Erythroblast (primary cell): ENCODE measurements at regions not wholly inside any gene's neighbourhood (a gene's known extent, or its start where the extent isn't known, plus 50 kb on each side); places are given as distances from the start of the nearest gene placed in this dataset.

Experiments used
- GATA1 ChIP-seq: IDR thresholded peaks from 2 replicates; pipeline ENCODE4 v1.6.1; 2011; ENCODE audit warnings: low read depth, mild to moderate bottlenecking, control low read depth, low read length, moderate library complexity
- POLR2A ChIP-seq: IDR thresholded peaks from 2 replicates; pipeline ENCODE4 v1.6.1; 2011; ENCODE audit warnings: mild to moderate bottlenecking, low read length

DNA sequence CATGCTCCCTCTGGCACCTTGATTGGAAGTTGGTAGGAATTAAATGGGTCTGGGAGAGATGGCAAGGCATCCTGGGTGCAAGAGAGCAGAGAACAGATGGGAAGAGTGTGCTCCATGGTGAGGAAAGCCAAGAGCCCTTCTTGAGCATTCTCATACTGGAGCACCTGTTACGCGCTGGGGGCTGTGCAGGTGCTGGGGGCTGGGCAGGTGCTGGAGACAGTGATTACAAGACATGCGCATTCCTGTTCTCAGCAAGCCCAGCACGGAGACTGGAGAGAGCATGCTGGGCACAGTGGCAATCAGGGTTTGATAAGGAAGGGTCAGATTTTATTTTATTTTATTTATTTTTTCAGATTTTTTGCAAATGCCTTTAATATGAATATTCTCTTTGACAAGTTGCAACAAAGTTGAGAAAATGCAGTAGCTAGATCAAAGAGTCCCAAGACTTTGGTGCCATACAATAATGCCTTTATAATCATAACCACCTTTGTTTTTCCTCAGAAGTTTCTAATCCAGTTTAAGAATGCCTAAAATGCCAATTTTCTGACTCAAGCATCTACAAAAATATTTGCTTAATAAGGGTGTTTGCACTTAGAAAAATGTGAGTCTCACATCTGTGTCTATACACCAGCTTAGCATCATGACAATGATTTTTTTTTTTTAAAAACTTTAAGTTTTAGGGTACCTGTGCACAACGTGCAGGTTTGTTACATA is 193.3 kb downstream of the RNF152 start:
- TF ChIP-seq POLR2A (no peak), GATA1 (no peak)
